ENCODE measurements at regions not wholly inside any gene's neighbourhood (a gene's known extent, or its start where the extent isn't known, plus 50 kb on each side); places are given as distances from the start of the nearest gene placed in this dataset.

GRCh38 chr2:144983107-144983506, 463.2 kb upstream of the ZEB2 start:
- H3K4me3 ChIP-seq (replicated peaks; ENCODE audit: insufficient read depth, low read length), result no peak overlapping the region
- DNase-seq (ENCODE audit: low read depth in 1 of 2, low spot score in 1 of 2), result no peak
- no peak for TF ChIP-seq POLR2AphosphoS5 (IDR thresholded peaks at IDR 0.05; ENCODE audit: low read depth)
- no peak for TF ChIP-seq REST (IDR thresholded peaks at IDR 0.05; ENCODE audit: insufficient replicate concordance, low read depth)
- TF ChIP-seq GABPA (IDR thresholded peaks at IDR 0.05; ENCODE audit: low read depth), result no peak
- TF ChIP-seq CTCF (IDR thresholded peaks at IDR 0.05; ENCODE audit: insufficient read depth, low read length), result no peak
- TF ChIP-seq SPI1 (IDR thresholded peaks at IDR 0.05; ENCODE audit: borderline replicate concordance, low read depth), result no peak
- no peak overlapping the region for H3K27ac ChIP-seq (replicated peaks)
- no peaks in the 10 kb centered on the region for H3K27me3 ChIP-seq (ENCODE audit: insufficient read depth, poor library complexity, severe bottlenecking)

- DNase-seq (ENCODE audit: low read depth in 1 of 2, low spot score in 1 of 2), result no peak
- Histone ChIP-seq H3K4me3 (replicated peaks; ENCODE audit: insufficient read depth, low read length) (no peak overlapping the region), H3K27me3 (ENCODE audit: insufficient read depth, poor library complexity, severe bottlenecking) (no peaks in the 10 kb centered on the region), H3K27ac (replicated peaks) (no peak overlapping the region)
- TF ChIP-seq GABPA (IDR thresholded peaks at IDR 0.05; ENCODE audit: low read depth), result no peak
- no peak for TF ChIP-seq SPI1 (IDR thresholded peaks at IDR 0.05; ENCODE audit: borderline replicate concordance, low read depth)
- no peak for TF ChIP-seq REST (IDR thresholded peaks at IDR 0.05; ENCODE audit: insufficient replicate concordance, low read depth)
- TF ChIP-seq POLR2AphosphoS5 (IDR thresholded peaks at IDR 0.05; ENCODE audit: low read depth), result no peak
- TF ChIP-seq CTCF (IDR thresholded peaks at IDR 0.05; ENCODE audit: insufficient read depth, low read length), result no peak
These were observed 462.6 kb upstream of the ZEB2 start for GRCh38 chr2:144982481-144982880.

GRCh38 chr2:144975881-144976280, 456.0 kb upstream of the ZEB2 start:
- Histone ChIP-seq H3K27ac (replicated peaks) (no peak overlapping the region), H3K27me3 (ENCODE audit: insufficient read depth, poor library complexity, severe bottlenecking) (no peaks in the 10 kb centered on the region), H3K4me3 (replicated peaks; ENCODE audit: insufficient read depth, low read length) (no peak overlapping the region)
- TF ChIP-seq POLR2AphosphoS5 (IDR thresholded peaks at IDR 0.05; ENCODE audit: low read depth) (no peak), SPI1 (IDR thresholded peaks at IDR 0.05; ENCODE audit: borderline replicate concordance, low read depth) (no peak), GABPA (IDR thresholded peaks at IDR 0.05; ENCODE audit: low read depth) (no peak), CTCF (IDR thresholded peaks at IDR 0.05; ENCODE audit: insufficient read depth, low read length) (no peak)
- no peak for DNase-seq (ENCODE audit: low read depth in 1 of 2, low spot score in 1 of 2)

- Histone ChIP-seq H3K27me3 (ENCODE audit: insufficient read depth, poor library complexity, severe bottlenecking) (no peaks in the 10 kb centered on the region), H3K27ac (replicated peaks) (no peak overlapping the region), H3K4me3 (replicated peaks; ENCODE audit: insufficient read depth, low read length) (no peak overlapping the region)
- no peak for DNase-seq (ENCODE audit: low read depth in 1 of 2, low spot score in 1 of 2)
- TF ChIP-seq GABPA (IDR thresholded peaks at IDR 0.05; ENCODE audit: low read depth) (no peak), REST (IDR thresholded peaks at IDR 0.05; ENCODE audit: insufficient replicate concordance, low read depth) (no peak), POLR2AphosphoS5 (IDR thresholded peaks at IDR 0.05; ENCODE audit: low read depth) (no peak), SPI1 (IDR thresholded peaks at IDR 0.05; ENCODE audit: borderline replicate concordance, low read depth) (no peak), CTCF (IDR thresholded peaks at IDR 0.05; ENCODE audit: insufficient read depth, low read length) (no peak)
These were observed 452.8 kb upstream of the ZEB2 start for GRCh38 chr2:144972676-144973075.

Measured in HL-60 (cell line).